Suppressor macrophage treated with lipopolysaccharide for 1 hour (primary cell): ENCODE measurements at regions not wholly inside any gene's neighbourhood (a gene's known extent, or its start where the extent isn't known, plus 50 kb on each side); places are given as distances from the start of the nearest gene placed in this dataset.
"Not testable (repeated sequence)": the region's sequence is repeated elsewhere in the genome, so short reads cannot be mapped to it uniquely, and the experiment has no call there.

ENCODE experiments used
- DNase-seq, 3 donors: peaks; one replicate each; pipeline ENCODE4 v3.0.0-alpha.2; 2020 to 2022

DNA sequence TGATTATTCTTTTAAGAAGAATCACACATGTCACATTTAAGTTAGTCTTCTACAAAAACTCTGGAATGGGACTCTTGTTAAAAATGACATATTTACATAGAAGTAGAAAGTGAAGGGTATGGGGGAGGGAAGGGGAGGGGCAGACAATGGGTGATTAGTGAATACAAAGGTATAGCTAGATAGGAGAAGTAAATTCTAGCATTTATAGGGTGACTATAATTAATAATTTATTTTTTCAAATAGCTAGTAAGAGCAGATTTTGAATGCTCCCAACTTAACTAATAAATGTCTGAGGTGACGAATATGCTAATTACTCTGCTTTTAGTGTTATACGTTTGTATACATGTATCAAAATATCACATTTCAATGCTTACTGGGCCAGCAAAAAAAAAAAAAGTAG lies 59.4 kb downstream of the BLTP3B start:
- no peak for DNase-seq

DNA sequence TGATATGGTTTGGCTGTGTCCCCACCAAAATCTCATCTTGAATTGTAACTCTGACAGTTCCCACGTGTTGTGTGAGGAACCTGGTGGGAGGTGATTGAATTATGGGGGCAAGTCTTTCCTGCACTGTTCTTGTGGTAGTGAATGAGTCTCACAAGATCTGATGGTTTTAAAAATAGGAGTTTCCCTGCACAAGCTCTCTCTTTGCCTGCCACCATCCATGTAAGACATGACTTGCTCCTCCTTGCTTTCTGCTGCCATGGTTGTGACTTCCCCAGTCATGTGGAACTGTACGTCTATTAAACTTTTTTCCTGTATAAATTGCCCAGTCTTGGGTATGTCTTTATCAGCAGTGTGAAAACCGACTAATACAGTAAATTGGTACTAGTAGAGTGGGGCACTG lies 63.9 kb downstream of the BLTP3B start:
- DNase-seq = not testable (repeated sequence)

DNA sequence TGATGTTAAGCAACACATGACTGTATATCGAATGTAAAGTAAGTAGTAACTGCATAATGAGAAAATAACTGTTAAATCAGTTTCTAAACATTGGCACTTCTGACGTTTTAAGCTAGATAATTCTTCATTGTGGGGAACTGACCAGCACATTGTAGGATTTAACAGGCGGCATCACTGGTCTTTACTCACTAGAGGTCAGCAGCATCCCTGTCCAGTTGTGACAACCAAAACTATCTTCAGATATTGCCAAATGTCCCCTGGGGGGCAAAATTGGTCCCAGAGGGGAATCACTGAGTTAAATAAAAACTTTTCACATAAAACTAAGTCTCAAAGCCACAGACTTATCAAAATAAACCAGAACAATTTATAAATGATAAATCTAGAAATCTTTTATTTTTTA lies 65.3 kb downstream of the BLTP3B start:
- peak in 1 of 3 donors; percentile 2 for DNase-seq

DNA sequence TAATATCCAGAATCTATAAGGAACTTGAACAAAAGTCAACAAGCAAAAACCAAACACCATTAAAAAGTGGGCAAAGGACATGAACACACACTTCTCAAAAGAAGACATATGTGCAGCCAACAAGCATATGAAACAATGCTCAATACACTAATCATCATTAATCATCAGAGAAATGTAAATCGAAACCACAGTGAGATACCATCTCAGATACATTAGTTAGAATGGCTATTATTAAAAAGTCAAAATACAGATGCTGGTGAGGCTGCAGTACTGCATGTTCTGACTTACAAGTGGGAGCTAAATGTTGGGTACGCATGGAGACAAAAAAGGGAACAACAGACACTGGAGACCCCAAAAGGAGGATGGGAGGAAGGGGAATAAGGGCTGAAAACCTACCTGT lies 67.1 kb downstream of the BLTP3B start:
- no peak for DNase-seq

GRCh38 chr12:100069795-100070194 lies 72.9 kb downstream of the BLTP3B start:
- no peak for DNase-seq

- no peak for DNase-seq
Measured at GRCh38 chr12:100068305-100068704, 74.4 kb downstream of the BLTP3B start.

- no peak for DNase-seq
Measured at GRCh38 chr12:100061814-100062213, 77.1 kb upstream of the ANKS1B start.

GRCh38 chr12:100058482-100059029 lies 73.8 kb upstream of the ANKS1B start:
- DNase-seq = no peak

GRCh38 chr12:100046202-100046601 lies 61.5 kb upstream of the ANKS1B start:
- DNase-seq = not testable (repeated sequence)

GRCh38 chr12:100044266-100044665 lies 59.5 kb upstream of the ANKS1B start:
- DNase-seq = no peak

DNA sequence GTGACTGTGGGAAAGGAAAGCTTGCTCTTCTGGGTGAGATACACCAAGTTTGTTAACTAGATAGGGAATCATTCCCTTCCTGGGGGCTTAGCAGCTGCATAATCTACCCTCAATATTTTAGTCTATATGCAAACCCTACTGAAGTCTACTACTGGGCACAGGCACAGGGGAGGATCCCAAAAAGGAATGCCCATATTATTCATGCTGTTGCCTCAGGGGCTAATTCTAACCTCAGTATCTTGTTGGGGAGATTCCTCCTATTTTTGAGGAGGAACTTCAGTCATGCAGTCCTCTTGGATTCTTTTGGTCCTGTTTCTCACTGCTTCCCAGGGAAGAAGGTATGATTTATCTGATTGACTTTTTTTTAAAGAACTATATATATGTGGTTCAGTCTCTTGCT lies 58.9 kb upstream of the ANKS1B start:
- DNase-seq = no peak
